ENCODE measurements at regions not wholly inside any gene's neighbourhood (a gene's known extent, or its start where the extent isn't known, plus 50 kb on each side); places are given as distances from the start of the nearest gene placed in this dataset.

- POLR2A ChIA-PET: no interaction called here
- no peak for ATAC-seq
- Histone ChIP-seq H3K9ac (ENCODE audit: low read length) (no peak overlapping the region), H4K20me1 (ENCODE audit: insufficient read depth) (no peaks in the 10 kb centered on the region), H3K79me2 (ENCODE audit: insufficient read depth, low read length) (no peaks in the 10 kb centered on the region), H3K9me2 (ENCODE audit: insufficient read depth) (no peaks in the 10 kb centered on the region), H3K4me1 (ENCODE audit: control insufficient read depth in 1 of 2, insufficient read depth in 2 of 2, low read length in 2 of 2) (no peaks in the 10 kb centered on the region), H3K36me3 (ENCODE audit: control insufficient read depth in 1 of 2, insufficient read depth in 2 of 2, low read length in 2 of 2) (no peaks in the 10 kb centered on the region), H3K4me2 (ENCODE audit: low read length) (no peak overlapping the region), H3K27ac (ENCODE audit: low read depth, low read length) (no peak overlapping the region), H3K9me3 (ENCODE audit: control insufficient read depth in 1 of 2, insufficient read depth in 1 of 2, low read depth in 1 of 2, low read length in 2 of 2) (no peaks in the 10 kb centered on the region), H2AFZ (ENCODE audit: low read depth, low read length, poor library complexity, severe bottlenecking) (no peak overlapping the region), H3K4me3 (replicated peaks in 1 of 2; ENCODE audit: low read depth in 1 of 2, low read length in 2 of 2) (no peak overlapping the region), H3K27me3 (ENCODE audit: insufficient read depth, low read length) (peaks cover 6% of the 10 kb centered on the region; the same call in 1 of the 2 replicates)
- no peak for DNase-seq (ENCODE audit: low read depth, low spot score)
- CTCF ChIA-PET: no interaction called here
- TF ChIP-seq YY1 (IDR thresholded peaks at IDR 0.05; ENCODE audit: extremely low read depth, insufficient replicate concordance, low read depth, low read length): no peak
- TF ChIP-seq SRF (IDR thresholded peaks at IDR 0.05; ENCODE audit: low read depth): no peak
- TF ChIP-seq CTCF (IDR thresholded peaks at IDR 0.05 in 2 of 3, conservative IDR thresholded peaks at IDR 0.05 in 1 of 3; ENCODE audit: borderline replicate concordance in 1 of 3, insufficient read depth in 1 of 3, low read depth in 2 of 3, low read length in 2 of 3): no peak
- TF ChIP-seq JUND (IDR thresholded peaks at IDR 0.05): no peak
- no peak for TF ChIP-seq CEBPB (IDR thresholded peaks at IDR 0.05; ENCODE audit: low read depth)
- no peak for TF ChIP-seq ELF1 (IDR thresholded peaks at IDR 0.05; ENCODE audit: borderline replicate concordance, low read depth)
- TF ChIP-seq TCF7L2 (IDR thresholded peaks at IDR 0.05; ENCODE audit: borderline replicate concordance, extremely low read depth, insufficient read depth, insufficient read length): no peak
- TF ChIP-seq ATF3 (IDR thresholded peaks at IDR 0.05): no peak
- no peak for TF ChIP-seq SP1 (IDR thresholded peaks at IDR 0.05; ENCODE audit: low read depth)
- TF ChIP-seq REST (IDR thresholded peaks at IDR 0.05; ENCODE audit: low read depth): no peak
- no peak for TF ChIP-seq RAD21 (IDR thresholded peaks at IDR 0.05; ENCODE audit: low read depth)
- TF ChIP-seq FOSL1 (IDR thresholded peaks at IDR 0.05; ENCODE audit: low read depth): no peak
- TF ChIP-seq ZFX (IDR thresholded peaks at IDR 0.05): no peak
- intact Hi-C loops (cut with micrococcal nuclease): no loop called here
- no TSS peak for BruUV-seq (replicated peaks)
- RAD21 ChIA-PET (ENCODE audit: low non-redundant PET in 1 of 2, low total read pairs in 2 of 2, uncharacterized antibody in 2 of 2, unreplicated experiment in 2 of 2): no interaction called here
These were observed 466.0 kb downstream of the INSC start for GRCh38 chr11:15580775-15581095.

All from HCT116 (cell line).